ENCODE measurements at regions not wholly inside any gene's neighbourhood (a gene's known extent, or its start where the extent isn't known, plus 50 kb on each side); places are given as distances from the start of the nearest gene placed in this dataset.

DNA sequence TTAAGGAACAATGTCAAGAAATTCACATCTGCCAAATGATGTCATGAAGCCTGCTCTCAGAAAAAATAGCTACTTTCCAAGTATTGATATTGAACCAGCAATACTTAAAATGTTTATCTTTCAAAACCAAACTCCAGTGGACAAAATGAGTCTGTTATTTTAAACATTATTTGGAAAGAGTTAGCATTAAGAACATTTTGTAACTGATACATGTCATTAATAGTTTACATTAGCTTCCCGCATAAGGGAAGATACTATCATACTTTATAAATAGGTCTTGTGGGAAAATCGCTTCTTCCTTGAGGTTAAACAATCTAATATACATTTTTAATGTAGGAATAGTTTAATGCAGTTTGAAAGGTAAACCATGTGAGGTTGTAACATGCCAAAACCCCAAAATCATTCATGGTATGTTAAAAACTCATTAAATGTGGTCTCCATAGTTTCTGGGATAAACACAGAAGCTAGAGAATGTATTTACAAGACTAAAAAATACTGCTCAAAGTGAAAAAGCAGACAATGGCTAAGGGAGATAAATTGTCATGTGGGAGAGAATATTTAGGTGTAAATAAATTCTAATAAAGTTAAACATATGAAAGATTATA lies 73.4 kb upstream of the ATP2B1 start:
- no peak overlapping the region for H3K4me3 ChIP-seq (replicated peaks; ENCODE audit: low read depth, low read length)
- DNase-seq (ENCODE audit: extremely low read depth, low read depth) = no peak

DNA sequence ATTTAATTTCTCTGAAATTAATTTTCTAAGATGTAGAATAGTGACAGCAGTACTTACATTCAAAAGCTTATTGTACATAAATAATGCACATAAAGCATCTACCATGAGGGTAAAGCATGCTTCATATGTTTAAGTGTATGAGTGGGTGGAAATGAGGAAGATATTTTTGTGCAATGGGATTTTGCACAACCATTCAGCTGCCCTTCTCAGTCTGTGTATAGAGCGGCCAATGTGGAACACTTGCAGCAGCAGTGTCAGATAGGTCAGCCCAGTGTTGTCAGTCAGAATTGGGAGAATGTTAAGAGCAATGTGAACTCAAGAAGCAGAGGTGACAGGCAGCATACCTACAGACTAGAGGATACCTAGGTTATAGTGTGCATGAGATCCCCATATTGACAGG lies 72.5 kb upstream of the ATP2B1 start:
- no peak for DNase-seq (ENCODE audit: extremely low read depth, low read depth)
- TF ChIP-seq, protein P1, sequence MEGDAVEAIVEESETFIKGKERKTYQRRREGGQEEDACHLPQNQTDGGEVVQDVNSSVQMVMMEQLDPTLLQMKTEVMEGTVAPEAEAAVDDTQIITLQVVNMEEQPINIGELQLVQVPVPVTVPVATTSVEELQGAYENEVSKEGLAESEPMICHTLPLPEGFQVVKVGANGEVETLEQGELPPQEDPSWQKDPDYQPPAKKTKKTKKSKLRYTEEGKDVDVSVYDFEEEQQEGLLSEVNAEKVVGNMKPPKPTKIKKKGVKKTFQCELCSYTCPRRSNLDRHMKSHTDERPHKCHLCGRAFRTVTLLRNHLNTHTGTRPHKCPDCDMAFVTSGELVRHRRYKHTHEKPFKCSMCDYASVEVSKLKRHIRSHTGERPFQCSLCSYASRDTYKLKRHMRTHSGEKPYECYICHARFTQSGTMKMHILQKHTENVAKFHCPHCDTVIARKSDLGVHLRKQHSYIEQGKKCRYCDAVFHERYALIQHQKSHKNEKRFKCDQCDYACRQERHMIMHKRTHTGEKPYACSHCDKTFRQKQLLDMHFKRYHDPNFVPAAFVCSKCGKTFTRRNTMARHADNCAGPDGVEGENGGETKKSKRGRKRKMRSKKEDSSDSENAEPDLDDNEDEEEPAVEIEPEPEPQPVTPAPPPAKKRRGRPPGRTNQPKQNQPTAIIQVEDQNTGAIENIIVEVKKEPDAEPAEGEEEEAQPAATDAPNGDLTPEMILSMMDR (IDR thresholded peaks at IDR 0.05; ENCODE audit: low read depth, low read length, missing control alignments) = no peak
- no peak overlapping the region for H3K4me3 ChIP-seq (replicated peaks; ENCODE audit: low read depth, low read length)

More for the DNA sequence above, 73.4 kb upstream of the ATP2B1 start:
- TF ChIP-seq, protein P1 (IDR thresholded peaks at IDR 0.05; ENCODE audit: low read depth, low read length, missing control alignments) = no peak

- no peak for DNase-seq (ENCODE audit: extremely low read depth, low read depth)
- no peak overlapping the region for H3K4me3 ChIP-seq (replicated peaks; ENCODE audit: low read depth, low read length)
- TF ChIP-seq, protein P1 (IDR thresholded peaks at IDR 0.05; ENCODE audit: low read depth, low read length, missing control alignments) = no peak
Observed at GRCh38 chr12:89779090-89779489, 70.5 kb upstream of the ATP2B1 start.

- TF ChIP-seq, protein P1 (IDR thresholded peaks at IDR 0.05; ENCODE audit: low read depth, low read length, missing control alignments) = no peak
- no peak overlapping the region for H3K4me3 ChIP-seq (replicated peaks; ENCODE audit: low read depth, low read length)
- no peak for DNase-seq (ENCODE audit: extremely low read depth, low read depth)
Observed at GRCh38 chr12:89777733-89778379, 69.2 kb upstream of the ATP2B1 start.

- TF ChIP-seq, protein P1 (IDR thresholded peaks at IDR 0.05; ENCODE audit: low read depth, low read length, missing control alignments) = no peak
- no peak for DNase-seq (ENCODE audit: extremely low read depth, low read depth)
- no peak overlapping the region for H3K4me3 ChIP-seq (replicated peaks; ENCODE audit: low read depth, low read length)
Observed at GRCh38 chr12:89775986-89776365, 67.3 kb upstream of the ATP2B1 start.

GRCh38 chr12:89775063-89775985 lies 66.7 kb upstream of the ATP2B1 start:
- DNase-seq (ENCODE audit: extremely low read depth, low read depth) = peak; percentile 30
- no peak overlapping the region for H3K4me3 ChIP-seq (replicated peaks; ENCODE audit: low read depth, low read length)
- TF ChIP-seq, protein P1 (IDR thresholded peaks at IDR 0.05; ENCODE audit: low read depth, low read length, missing control alignments) = no peak
